Right cardiac atrium (tissue), 5 donors: ENCODE measurements at regions not wholly inside any gene's neighbourhood (a gene's known extent, or its start where the extent isn't known, plus 50 kb on each side); places are given as distances from the start of the nearest gene placed in this dataset.

Source experiments
- ATAC-seq, 2 donors: fragments of 200-7000 bp; cut with Tn5 transposase; one replicate each; pipeline versions ENCODE4 v1.8.0 to v1.9.1; 2020; ENCODE audit warnings: moderate library complexity in 2 of 2, mild to moderate bottlenecking in 1 of 2
- DNase-seq, 3 donors: peaks; one replicate each; pipeline ENCODE4 v3.0.0-alpha.2; 2020
- H3K27ac ChIP-seq: one replicate; pipeline ENCODE4 v1.5.1; 2013; ENCODE audit warnings: mild to moderate bottlenecking, low read length, control low read depth, moderate library complexity
- H3K27me3 ChIP-seq: one replicate; pipeline ENCODE4 v1.6.1; 2013; ENCODE audit not compliant: control insufficient read depth, insufficient read depth
- H3K4me1 ChIP-seq: one replicate; pipeline ENCODE4 v1.6.1; 2013; ENCODE audit warnings: low read length; ENCODE audit not compliant: control insufficient read depth, insufficient read depth
- H3K4me3 ChIP-seq: one replicate; pipeline ENCODE4 v1.5.1; 2013; ENCODE audit warnings: low read length, control low read depth
- H3K9me3 ChIP-seq: one replicate; pipeline ENCODE4 v1.6.1; 2013; ENCODE audit warnings: low read length; ENCODE audit not compliant: control insufficient read depth
- WGBS: extraction: QIAGEN DNeasy Blood & Tissue Kit; methylation state at CpG from one replicate; pipeline ENCODE4 v1.1.7; 2013; 5-methylcytosine and 5-hydroxymethylcytosine counted together
- intact Hi-C, 4 donors: fragments of 100-400 bp; cut with DNase I; formaldehyde crosslinking; loops; one replicate each; pipeline versions ENCODE4 v1.11.0 to v1.14.0; 2022 to 2023
- donor health status: healthy with polysubstance abuse.
- donor health status: DM: no; HTN: yes; CAD: no.
- donor health status: DM: no; HTN: no; CAD: no.
- donor health status: DM: no; HTN: yes; CAD: no; lungs with severe emphysema.
- donor health status: DM: yes; HTN: yes; CAD: no.

DNA sequence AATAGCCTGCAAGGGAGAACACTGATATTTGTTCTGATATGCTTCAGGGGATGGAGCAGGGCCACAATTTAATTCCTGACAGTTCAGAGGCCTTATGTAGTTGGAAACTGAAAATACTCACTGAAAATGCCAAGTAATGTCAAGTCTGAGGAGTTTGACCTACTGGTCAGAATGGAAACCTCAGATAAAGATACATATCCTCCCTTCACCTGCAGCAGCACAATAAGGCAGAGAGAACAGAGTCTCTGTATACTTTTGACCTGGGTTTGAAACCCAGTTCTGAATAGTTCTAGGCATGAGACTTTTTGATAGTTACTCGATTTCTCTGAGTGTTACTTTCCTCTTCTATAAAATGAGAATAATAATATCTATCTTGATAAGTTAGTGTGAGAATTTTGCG, 65.8 kb upstream of the TRPC5 start:
- WGBS: 79% methylated on average over 2 of the region's 2 CpGs
- intact Hi-C loops: no loop called here
- Histone ChIP-seq H3K4me3 (no peak overlapping the region), H3K4me1 (no peaks in the 10 kb centered on the region), H3K27ac (no peak overlapping the region), H3K27me3 (no peaks in the 10 kb centered on the region), H3K9me3 (no peaks in the 10 kb centered on the region)
- no peak for DNase-seq
- ATAC-seq: no peak

GRCh38 chrX:112147206-112147605, 64.6 kb upstream of the TRPC5 start:
- no peak overlapping the region for H3K27ac ChIP-seq
- ATAC-seq (no peak), DNase-seq (no peak)
- intact Hi-C loops: no loop called here
- H3K27me3 ChIP-seq: no peaks in the 10 kb centered on the region
- H3K4me1 ChIP-seq: no peaks in the 10 kb centered on the region
- H3K4me3 ChIP-seq: no peak overlapping the region
- 25% methylated on average over 2 of the region's 2 CpGs for WGBS
- no peaks in the 10 kb centered on the region for H3K9me3 ChIP-seq

- Histone ChIP-seq H3K9me3 (no peaks in the 10 kb centered on the region), H3K4me1 (no peaks in the 10 kb centered on the region), H3K27ac (no peak overlapping the region), H3K4me3 (no peak overlapping the region), H3K27me3 (no peaks in the 10 kb centered on the region)
- no peak for ATAC-seq
- intact Hi-C loops: no loop called here
- 47% methylated on average over 4 of the region's 4 CpGs for WGBS
- no peak for DNase-seq
Measured at GRCh38 chrX:112137276-112137675, 54.7 kb upstream of the TRPC5 start.
